Calu3 (cell line): ENCODE measurements at regions not wholly inside any gene's neighbourhood (a gene's known extent, or its start where the extent isn't known, plus 50 kb on each side); places are given as distances from the start of the nearest gene placed in this dataset.

Experiments used
- BruUV-seq: library from RNA; stranded (reverse); fragments of 400-500 nt; replicated peaks from 2 replicates; lab custom pipeline; 2021; lab: Mats Ljungman, UMichigan
- CTCF ChIA-PET: fragments of 300-600 bp; sonication (Branson Sonifier 250); formaldehyde crosslinking; loops from one replicate; lab custom pipeline; 2022; ENCODE audit warnings: antibody characterized with exemption; lab: Charles Lee
- DNase-seq: peaks from one replicate; pipeline ENCODE4 v3.0.0; 2022
- H3K27ac Mint-ChIP-seq: one replicate; pipeline ENCODE4 v1.8.0; 2022; ENCODE audit warnings: mixed read lengths; ENCODE audit not compliant: unreplicated experiment
- H3K27me3 Mint-ChIP-seq: one replicate; pipeline ENCODE4 v1.8.0; 2022; ENCODE audit warnings: mixed read lengths; ENCODE audit not compliant: unreplicated experiment
- H3K36me3 Mint-ChIP-seq: one replicate; pipeline ENCODE4 v1.8.0; 2022; ENCODE audit warnings: mild to moderate bottlenecking, moderate library complexity, mixed read lengths; ENCODE audit not compliant: insufficient read depth, unreplicated experiment
- H3K4me1 Mint-ChIP-seq: one replicate; pipeline ENCODE4 v1.8.0; 2022; ENCODE audit warnings: mild to moderate bottlenecking, low read depth, mixed read lengths; ENCODE audit not compliant: unreplicated experiment
- H3K4me3 Mint-ChIP-seq: one replicate; pipeline ENCODE4 v1.8.0; 2022; ENCODE audit warnings: mild to moderate bottlenecking, low read depth, moderate library complexity, mixed read lengths; ENCODE audit not compliant: unreplicated experiment
- H3K9me3 Mint-ChIP-seq: one replicate; pipeline ENCODE4 v1.8.0; 2022; ENCODE audit warnings: low read depth, mixed read lengths; ENCODE audit not compliant: unreplicated experiment
- intact Hi-C: fragments of 100-400 bp; cut with micrococcal nuclease; formaldehyde crosslinking; loops from one replicate; pipeline ENCODE4 v1.10.0; 2022; ENCODE audit not compliant: unreplicated experiment
- TF ChIP-seq, protein P1 (sequence below): fragments of 200-600 bp; IDR thresholded peaks from one replicate; pipeline ENCODE4 v1.8.0; 2022; ENCODE audit warnings: antibody characterized with exemption; ENCODE audit not compliant: unreplicated experiment

DNA sequence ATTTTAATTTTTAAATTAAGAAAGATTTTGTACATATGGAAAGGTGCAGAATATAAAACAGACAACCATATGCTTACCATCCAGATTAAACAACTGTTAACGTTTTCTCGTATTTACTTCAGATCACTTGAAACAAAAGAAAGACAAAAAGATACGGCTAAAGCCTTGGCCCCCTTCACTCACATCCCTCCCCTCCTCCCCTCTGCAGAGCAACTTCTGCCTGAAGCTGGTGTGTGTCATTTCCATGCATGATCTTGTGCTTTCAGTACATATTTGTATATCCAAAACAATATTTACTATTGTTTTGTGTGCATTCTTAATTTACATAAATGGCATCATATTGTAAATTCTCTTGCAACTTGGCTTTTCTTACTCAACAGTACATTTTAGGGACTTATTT, 68.5 kb upstream of the ANKRD1 start:
- intact Hi-C loops: no loop called here
- no peak for DNase-seq
- BruUV-seq: no TSS peak
- no peaks in the 10 kb centered on the region for H3K36me3 Mint-ChIP-seq
- H3K27ac Mint-ChIP-seq: no peak overlapping the region
- TF ChIP-seq, protein P1, sequence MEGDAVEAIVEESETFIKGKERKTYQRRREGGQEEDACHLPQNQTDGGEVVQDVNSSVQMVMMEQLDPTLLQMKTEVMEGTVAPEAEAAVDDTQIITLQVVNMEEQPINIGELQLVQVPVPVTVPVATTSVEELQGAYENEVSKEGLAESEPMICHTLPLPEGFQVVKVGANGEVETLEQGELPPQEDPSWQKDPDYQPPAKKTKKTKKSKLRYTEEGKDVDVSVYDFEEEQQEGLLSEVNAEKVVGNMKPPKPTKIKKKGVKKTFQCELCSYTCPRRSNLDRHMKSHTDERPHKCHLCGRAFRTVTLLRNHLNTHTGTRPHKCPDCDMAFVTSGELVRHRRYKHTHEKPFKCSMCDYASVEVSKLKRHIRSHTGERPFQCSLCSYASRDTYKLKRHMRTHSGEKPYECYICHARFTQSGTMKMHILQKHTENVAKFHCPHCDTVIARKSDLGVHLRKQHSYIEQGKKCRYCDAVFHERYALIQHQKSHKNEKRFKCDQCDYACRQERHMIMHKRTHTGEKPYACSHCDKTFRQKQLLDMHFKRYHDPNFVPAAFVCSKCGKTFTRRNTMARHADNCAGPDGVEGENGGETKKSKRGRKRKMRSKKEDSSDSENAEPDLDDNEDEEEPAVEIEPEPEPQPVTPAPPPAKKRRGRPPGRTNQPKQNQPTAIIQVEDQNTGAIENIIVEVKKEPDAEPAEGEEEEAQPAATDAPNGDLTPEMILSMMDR: no peak
- no peak overlapping the region for H3K4me3 Mint-ChIP-seq
- H3K4me1 Mint-ChIP-seq: no peaks in the 10 kb centered on the region
- no peaks in the 10 kb centered on the region for H3K9me3 Mint-ChIP-seq
- no peaks in the 10 kb centered on the region for H3K27me3 Mint-ChIP-seq
- CTCF ChIA-PET: no interaction called here

GRCh38 chr10:90992462-90992861, 71.6 kb upstream of the ANKRD1 start:
- Mint-ChIP-seq H3K4me3 (no peak overlapping the region), H3K4me1 (no peaks in the 10 kb centered on the region), H3K36me3 (no peaks in the 10 kb centered on the region), H3K27me3 (no peaks in the 10 kb centered on the region), H3K9me3 (no peaks in the 10 kb centered on the region), H3K27ac (no peak overlapping the region)
- TF ChIP-seq, protein P1: no peak
- CTCF ChIA-PET: no interaction called here
- DNase-seq: no peak
- intact Hi-C loops: no loop called here
- BruUV-seq: no TSS peak

DNA sequence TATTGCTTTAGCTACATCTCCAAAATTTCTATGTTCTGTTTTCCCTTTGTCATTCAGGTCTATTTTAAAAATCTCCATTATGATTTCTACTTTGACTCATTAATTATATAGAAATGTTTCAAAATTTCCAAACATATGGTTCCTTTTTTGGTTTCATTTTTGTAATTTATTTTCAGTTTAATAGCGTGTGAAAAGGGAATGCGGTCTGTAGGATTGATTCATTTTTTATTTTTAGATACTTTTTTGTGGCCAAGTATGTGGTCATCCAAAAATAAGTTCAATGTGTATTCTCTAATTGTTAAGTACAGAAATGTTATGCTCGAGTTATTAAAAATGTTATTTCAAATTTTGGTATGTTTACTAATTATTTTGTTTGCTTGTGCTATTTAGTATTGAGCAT, 72.5 kb upstream of the ANKRD1 start:
- no peak for DNase-seq
- CTCF ChIA-PET: no interaction called here
- BruUV-seq: no TSS peak
- TF ChIP-seq, protein P1: no peak
- Mint-ChIP-seq H3K27ac (no peak overlapping the region), H3K4me3 (no peak overlapping the region), H3K27me3 (no peaks in the 10 kb centered on the region), H3K4me1 (no peaks in the 10 kb centered on the region), H3K9me3 (no peaks in the 10 kb centered on the region), H3K36me3 (peaks cover 3% of the 10 kb centered on the region)
- intact Hi-C loops: no loop called here

DNA sequence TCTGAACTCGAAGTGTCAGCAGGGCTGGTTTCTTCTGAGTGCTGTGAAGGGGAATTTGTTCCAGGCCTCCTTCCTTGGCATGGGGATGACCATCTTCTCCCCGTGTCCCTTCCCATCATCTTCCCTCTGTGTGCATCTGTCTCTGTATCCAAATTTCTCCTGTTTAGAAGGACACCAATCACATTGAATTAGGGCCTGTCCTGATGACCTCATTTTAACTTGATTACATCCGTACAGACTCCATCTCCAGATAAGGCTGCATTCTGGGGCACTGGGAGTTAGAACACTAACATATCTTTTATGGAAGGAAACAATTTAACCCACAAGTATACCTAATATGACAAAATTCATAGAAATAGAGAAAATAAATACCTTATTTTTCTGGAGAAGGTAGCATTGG, 76.8 kb upstream of the ANKRD1 start:
- no TSS peak for BruUV-seq
- no peak overlapping the region for H3K27ac Mint-ChIP-seq
- H3K27me3 Mint-ChIP-seq: no peaks in the 10 kb centered on the region
- H3K36me3 Mint-ChIP-seq: peaks cover 4% of the 10 kb centered on the region
- CTCF ChIA-PET: no interaction called here
- TF ChIP-seq, protein P1: no peak
- no peak for DNase-seq
- intact Hi-C loops: no loop called here
- no peak overlapping the region for H3K4me3 Mint-ChIP-seq
- H3K4me1 Mint-ChIP-seq: no peaks in the 10 kb centered on the region
- no peaks in the 10 kb centered on the region for H3K9me3 Mint-ChIP-seq
